ENCODE measurements at regions not wholly inside any gene's neighbourhood (a gene's known extent, or its start where the extent isn't known, plus 50 kb on each side); places are given as distances from the start of the nearest gene placed in this dataset.

DNA sequence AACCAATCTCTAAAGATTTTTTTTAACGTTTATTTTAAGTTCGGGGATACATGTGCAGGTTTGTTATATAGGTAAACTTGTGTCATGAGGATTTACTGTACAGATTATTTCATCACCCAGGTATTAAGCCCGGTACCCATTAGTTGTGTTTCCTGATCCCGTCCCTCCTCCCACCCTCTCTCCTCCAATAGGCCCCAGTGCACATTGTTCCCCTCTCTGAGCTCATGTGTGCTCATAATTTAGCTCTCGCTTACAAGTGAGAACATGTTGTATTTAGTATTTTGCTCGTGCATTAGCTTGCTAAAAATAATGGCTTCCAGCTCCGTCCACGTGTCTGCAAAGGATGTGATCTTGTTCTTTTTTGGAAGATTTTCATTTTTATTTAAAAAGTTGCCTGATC, 2309.4 kb upstream of the AGA start:
- no peaks in the 10 kb centered on the region for H3K36me3 Mint-ChIP-seq (ENCODE audit: low read depth, unreplicated experiment)
- no peaks in the 10 kb centered on the region for H3K27me3 Mint-ChIP-seq (ENCODE audit: low read depth, unreplicated experiment)
- H3K4me3 Mint-ChIP-seq (ENCODE audit: unreplicated experiment) = no peak overlapping the region
- no peak overlapping the region for H3K27ac Mint-ChIP-seq (ENCODE audit: unreplicated experiment)
- FAIRE-seq (no peak), DNase-seq (ENCODE audit: low read depth) (no peak)
- no peaks in the 10 kb centered on the region for H3K79me2 ChIP-seq (ENCODE audit: insufficient read depth, low read length)
- no peak overlapping the region for H3K9ac ChIP-seq (ENCODE audit: low read length)
- no peaks in the 10 kb centered on the region for H3K27me3 ChIP-seq (ENCODE audit: insufficient read depth, low read length)
- no peak overlapping the region for H2AFZ ChIP-seq (ENCODE audit: low read depth, low read length)
- no peak for TF ChIP-seq EZH2 (IDR thresholded peaks at IDR 0.05; ENCODE audit: insufficient read depth, low read length)
- TF ChIP-seq, protein P1, sequence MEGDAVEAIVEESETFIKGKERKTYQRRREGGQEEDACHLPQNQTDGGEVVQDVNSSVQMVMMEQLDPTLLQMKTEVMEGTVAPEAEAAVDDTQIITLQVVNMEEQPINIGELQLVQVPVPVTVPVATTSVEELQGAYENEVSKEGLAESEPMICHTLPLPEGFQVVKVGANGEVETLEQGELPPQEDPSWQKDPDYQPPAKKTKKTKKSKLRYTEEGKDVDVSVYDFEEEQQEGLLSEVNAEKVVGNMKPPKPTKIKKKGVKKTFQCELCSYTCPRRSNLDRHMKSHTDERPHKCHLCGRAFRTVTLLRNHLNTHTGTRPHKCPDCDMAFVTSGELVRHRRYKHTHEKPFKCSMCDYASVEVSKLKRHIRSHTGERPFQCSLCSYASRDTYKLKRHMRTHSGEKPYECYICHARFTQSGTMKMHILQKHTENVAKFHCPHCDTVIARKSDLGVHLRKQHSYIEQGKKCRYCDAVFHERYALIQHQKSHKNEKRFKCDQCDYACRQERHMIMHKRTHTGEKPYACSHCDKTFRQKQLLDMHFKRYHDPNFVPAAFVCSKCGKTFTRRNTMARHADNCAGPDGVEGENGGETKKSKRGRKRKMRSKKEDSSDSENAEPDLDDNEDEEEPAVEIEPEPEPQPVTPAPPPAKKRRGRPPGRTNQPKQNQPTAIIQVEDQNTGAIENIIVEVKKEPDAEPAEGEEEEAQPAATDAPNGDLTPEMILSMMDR (IDR thresholded peaks at IDR 0.05; ENCODE audit: insufficient read depth, low read depth, low read length) = no peak
- no peaks in the 10 kb centered on the region for H3K36me3 ChIP-seq (ENCODE audit: insufficient read depth, low read length)
- no peak overlapping the region for H3K4me2 ChIP-seq (ENCODE audit: low read length)
- no peaks in the 10 kb centered on the region for H3K9me3 Mint-ChIP-seq (ENCODE audit: unreplicated experiment)
- H3K9me3 ChIP-seq (ENCODE audit: insufficient read depth, low read depth, low read length) = no peaks in the 10 kb centered on the region
- H3K4me1 ChIP-seq (ENCODE audit: insufficient read depth, low read length) = no peaks in the 10 kb centered on the region
- H3K4me1 Mint-ChIP-seq (ENCODE audit: low read depth, unreplicated experiment) = no peaks in the 10 kb centered on the region
- H3K27ac ChIP-seq (ENCODE audit: low read depth, low read length) = no peak overlapping the region
- no peaks in the 10 kb centered on the region for H4K20me1 ChIP-seq (ENCODE audit: insufficient read depth, low read length)
- H3K4me3 ChIP-seq (ENCODE audit: insufficient read depth, low read depth, low read length) = no peak overlapping the region

DNA sequence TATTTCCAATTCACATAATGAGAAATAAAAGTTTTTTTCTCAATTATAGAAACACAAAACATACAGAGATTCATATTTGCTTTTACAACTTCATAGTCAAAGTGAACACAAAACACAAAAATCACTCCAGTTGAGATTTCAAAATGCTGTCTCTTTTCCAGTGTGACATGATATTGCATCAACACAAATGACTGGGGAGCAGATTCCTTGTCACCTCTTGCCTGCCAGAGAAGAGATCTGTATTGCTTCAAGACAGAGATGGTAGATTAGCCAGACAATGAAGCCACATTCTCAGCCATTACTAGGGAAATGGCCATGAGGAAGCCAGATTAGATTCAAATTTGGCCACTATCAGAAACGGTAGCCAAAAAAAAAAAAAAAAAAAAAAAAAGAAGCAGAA, 2313.1 kb upstream of the AGA start:
- TF ChIP-seq EZH2 (IDR thresholded peaks at IDR 0.05; ENCODE audit: insufficient read depth, low read length) = no peak
- TF ChIP-seq, protein P1 (IDR thresholded peaks at IDR 0.05; ENCODE audit: insufficient read depth, low read depth, low read length) = no peak
- no peak overlapping the region for H3K4me2 ChIP-seq (ENCODE audit: low read length)
- no peaks in the 10 kb centered on the region for H4K20me1 ChIP-seq (ENCODE audit: insufficient read depth, low read length)
- no peak overlapping the region for H3K27ac ChIP-seq (ENCODE audit: low read depth, low read length)
- H3K4me1 Mint-ChIP-seq (ENCODE audit: low read depth, unreplicated experiment) = no peaks in the 10 kb centered on the region
- H3K4me1 ChIP-seq (ENCODE audit: insufficient read depth, low read length) = no peaks in the 10 kb centered on the region
- DNase-seq (ENCODE audit: low read depth) = no peak
- no peak for FAIRE-seq
- H3K9me3 ChIP-seq (ENCODE audit: insufficient read depth, low read depth, low read length) = no peaks in the 10 kb centered on the region
- H2AFZ ChIP-seq (ENCODE audit: low read depth, low read length) = no peak overlapping the region
- H3K27me3 ChIP-seq (ENCODE audit: insufficient read depth, low read length) = no peaks in the 10 kb centered on the region
- no peak overlapping the region for H3K27ac Mint-ChIP-seq (ENCODE audit: unreplicated experiment)
- no peak overlapping the region for H3K4me3 ChIP-seq (ENCODE audit: insufficient read depth, low read depth, low read length)
- no peaks in the 10 kb centered on the region for H3K9me3 Mint-ChIP-seq (ENCODE audit: unreplicated experiment)
- no peaks in the 10 kb centered on the region for H3K36me3 Mint-ChIP-seq (ENCODE audit: low read depth, unreplicated experiment)
- H3K36me3 ChIP-seq (ENCODE audit: insufficient read depth, low read length) = no peaks in the 10 kb centered on the region
- H3K27me3 Mint-ChIP-seq (ENCODE audit: low read depth, unreplicated experiment) = no peaks in the 10 kb centered on the region
- no peaks in the 10 kb centered on the region for H3K79me2 ChIP-seq (ENCODE audit: insufficient read depth, low read length)
- H3K4me3 Mint-ChIP-seq (ENCODE audit: unreplicated experiment) = no peak overlapping the region
- no peak overlapping the region for H3K9ac ChIP-seq (ENCODE audit: low read length)

DNA sequence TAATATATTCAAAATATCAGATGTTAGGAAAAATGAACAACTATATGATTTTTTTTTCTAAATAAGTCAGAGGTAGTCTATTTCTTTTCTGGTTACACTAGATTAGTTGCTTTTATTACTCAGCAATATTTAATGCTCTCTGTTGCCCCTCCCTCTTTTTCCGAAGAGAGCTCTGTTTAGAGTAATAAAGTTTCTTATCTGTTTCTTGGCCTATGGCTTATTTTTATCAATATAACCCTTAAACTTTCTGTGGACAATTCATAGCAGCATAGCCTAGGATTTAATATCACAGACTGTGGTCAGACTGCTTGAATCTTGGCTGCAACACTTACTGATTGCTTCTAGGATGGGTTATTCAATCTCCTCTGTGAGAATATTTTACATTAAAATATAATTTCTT, 2315.4 kb upstream of the AGA start:
- Mint-ChIP-seq H3K27me3 (ENCODE audit: low read depth, unreplicated experiment) (no peaks in the 10 kb centered on the region), H3K4me1 (ENCODE audit: low read depth, unreplicated experiment) (no peaks in the 10 kb centered on the region), H3K27ac (ENCODE audit: unreplicated experiment) (no peak overlapping the region), H3K4me3 (ENCODE audit: unreplicated experiment) (no peak overlapping the region), H3K9me3 (ENCODE audit: unreplicated experiment) (peaks cover 7% of the 10 kb centered on the region), H3K36me3 (ENCODE audit: low read depth, unreplicated experiment) (no peaks in the 10 kb centered on the region)
- no peak for DNase-seq (ENCODE audit: low read depth)
- Histone ChIP-seq H3K27ac (ENCODE audit: low read depth, low read length) (no peak overlapping the region), H3K79me2 (ENCODE audit: insufficient read depth, low read length) (no peaks in the 10 kb centered on the region), H3K36me3 (ENCODE audit: insufficient read depth, low read length) (no peaks in the 10 kb centered on the region), H3K9me3 (ENCODE audit: insufficient read depth, low read depth, low read length) (no peaks in the 10 kb centered on the region), H3K9ac (ENCODE audit: low read length) (no peak overlapping the region), H3K4me1 (ENCODE audit: insufficient read depth, low read length) (no peaks in the 10 kb centered on the region), H2AFZ (ENCODE audit: low read depth, low read length) (no peak overlapping the region), H3K4me2 (ENCODE audit: low read length) (no peak overlapping the region), H4K20me1 (ENCODE audit: insufficient read depth, low read length) (no peaks in the 10 kb centered on the region), H3K27me3 (ENCODE audit: insufficient read depth, low read length) (no peaks in the 10 kb centered on the region), H3K4me3 (ENCODE audit: insufficient read depth, low read depth, low read length) (no peak overlapping the region)
- TF ChIP-seq, protein P1 (IDR thresholded peaks at IDR 0.05; ENCODE audit: insufficient read depth, low read depth, low read length) = no peak
- no peak for TF ChIP-seq EZH2 (IDR thresholded peaks at IDR 0.05; ENCODE audit: insufficient read depth, low read length)
- FAIRE-seq = no peak
